Spleen (tissue), 11 donors: ENCODE measurements at regions not wholly inside any gene's neighbourhood (a gene's known extent, or its start where the extent isn't known, plus 50 kb on each side); places are given as distances from the start of the nearest gene placed in this dataset.

Experiments
- DNase-seq: peaks from one replicate; pipeline ENCODE4 v3.0.0-alpha.2; 2020
- H3K27ac ChIP-seq, 8 donors: fragments of 200-600 bp; sonication (generic) in 7 of 8; 1 replicate in 4 of 8; 2 replicates in 4 of 8; pipeline versions ENCODE4 v1.5.0 to v1.8.0; 2016 to 2021; ENCODE audit warnings: inconsistent platforms in 4 of 8, mild to moderate bottlenecking in 4 of 8, moderate library complexity in 1 of 8
- H3K27me3 ChIP-seq, 7 donors: fragments of 200-600 bp; sonication (generic) in 6 of 7; replicated peaks in 1 of 7; 1 replicate in 4 of 7; 2 replicates in 3 of 7; pipeline versions ENCODE4 v1.5.0 to v1.8.0; 2016 to 2021; ENCODE audit warnings: inconsistent platforms in 3 of 7, mild to moderate bottlenecking in 1 of 7
- H3K36me3 ChIP-seq, 6 donors: fragments of 200-600 bp; sonication (generic) in 5 of 6; 1 replicate in 4 of 6; 2 replicates in 2 of 6; pipeline versions ENCODE4 v1.5.0 to v1.8.0; 2016 to 2021; ENCODE audit warnings: inconsistent platforms in 2 of 6
- H3K4me1 ChIP-seq, 6 donors: fragments of 200-600 bp; sonication (generic) in 5 of 6; 1 replicate in 3 of 6; 2 replicates in 3 of 6; pipeline versions ENCODE4 v1.5.0 to v1.8.0; 2016 to 2021; ENCODE audit warnings: inconsistent platforms in 3 of 6
- H3K4me3 ChIP-seq, 8 donors: fragments of 200-600 bp; sonication (generic) in 7 of 8; 1 replicate in 4 of 8; 2 replicates in 4 of 8; pipeline versions ENCODE4 v1.5.0 to v1.8.0; 2016 to 2021; ENCODE audit warnings: inconsistent platforms in 4 of 8, mild to moderate bottlenecking in 4 of 8, moderate library complexity in 2 of 8
- H3K9me3 ChIP-seq, 8 donors: fragments of 200-600 bp; sonication (generic) in 7 of 8; 1 replicate in 4 of 8; 2 replicates in 4 of 8; pipeline versions ENCODE4 v1.5.0 to v1.8.0; 2016 to 2021; ENCODE audit warnings: inconsistent platforms in 4 of 8
- POLR2A ChIP-seq, 3 donors: fragments of 450-650 bp; IDR thresholded peaks; one replicate each; pipeline ENCODE4 v1.5.1; 2017; ENCODE audit warnings: antibody characterized with exemption in 3 of 3, mild to moderate bottlenecking in 1 of 3
- POLR2AphosphoS5 ChIP-seq, 3 donors: sonication (generic); formaldehyde crosslinking; IDR thresholded peaks; one replicate each; pipeline ENCODE4 v1.5.1; 2017; ENCODE audit warnings: antibody characterized with exemption in 3 of 3
- WGBS, 5 donors: extraction: QIAGEN DNeasy Blood & Tissue Kit in 3 of 5; methylation state at CpG; one replicate each; pipeline versions ENCODE4 v1.1.5 to v1.1.7; 2013 to 2018; 5-methylcytosine and 5-hydroxymethylcytosine counted together
- intact Hi-C: fragments of 100-400 bp; cut with DNase I; formaldehyde crosslinking; loops from one replicate; pipeline ENCODE4 v1.15.0; 2023; ENCODE audit warnings: low total_unique reads
- TF ChIP-seq, protein P1 (sequence below), 11 experiments: fragments of 200-600 bp in 7 of 11; fragments of 450-650 bp in 4 of 11; sonication (generic) in 4 of 11; IDR thresholded peaks in 8 of 11; conservative IDR thresholded peaks in 3 of 11; 1 replicate in 7 of 11; 2 replicates in 4 of 11; pipeline versions ENCODE4 v1.4.0 to v1.8.0; 2016 to 2021; ENCODE audit warnings: antibody characterized with exemption in 11 of 11, inconsistent platforms in 4 of 11, mild to moderate bottlenecking in 1 of 11
- donor health status: healthy with polysubstance abuse.
- donor health status: DM: no; HTN: no; CAD: no; lungs with moderate emphysema.
- donor health status: DM: no; HTN: no; CAD: no.
- donor health status: Bipolar disorder and iron deficiency.
- donor health status: healthy.
- donor health status: DM: no; HTN: no; CAD: no.
- donor health status: DM: yes; HTN: yes; CAD: no.

DNA sequence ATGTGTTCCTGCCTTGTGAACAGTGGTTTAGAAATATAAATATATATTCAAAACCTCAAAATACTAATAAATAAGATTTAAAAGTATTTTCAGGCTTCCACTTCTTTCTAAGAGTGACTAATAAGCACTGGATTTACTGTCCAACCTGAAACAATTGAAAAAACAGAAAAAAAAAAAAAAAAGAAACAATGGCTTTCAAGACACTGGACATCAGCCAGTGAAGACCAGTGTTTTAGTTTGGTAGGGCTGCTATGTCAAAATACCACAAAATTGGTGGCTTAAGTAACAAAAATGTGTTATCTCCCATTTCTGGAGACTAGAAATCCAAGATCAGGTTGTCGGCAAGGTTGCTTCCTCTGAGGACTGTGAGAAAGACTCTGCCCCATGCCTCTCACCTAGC is 101.4 kb upstream of the PDE7B start:
- H3K4me3 ChIP-seq, result no peak overlapping the region
- WGBS, 5 donors, result 84 to 100% (median 96%) methylated on average over 1 of the region's 1 CpG
- H3K9me3 ChIP-seq, result no peaks in the 10 kb centered on the region
- DNase-seq, result no peak
- H3K27ac ChIP-seq, result no peak overlapping the region
- H3K4me1 ChIP-seq, result no peaks in the 10 kb centered on the region
- intact Hi-C loops, result no loop called here
- no peaks in the 10 kb centered on the region for H3K27me3 ChIP-seq
- no peaks in the 10 kb centered on the region for H3K36me3 ChIP-seq
- TF ChIP-seq POLR2AphosphoS5 (IDR thresholded peaks at IDR 0.05) (no peak), POLR2A (IDR thresholded peaks at IDR 0.05) (no peak)
- TF ChIP-seq, protein P1, sequence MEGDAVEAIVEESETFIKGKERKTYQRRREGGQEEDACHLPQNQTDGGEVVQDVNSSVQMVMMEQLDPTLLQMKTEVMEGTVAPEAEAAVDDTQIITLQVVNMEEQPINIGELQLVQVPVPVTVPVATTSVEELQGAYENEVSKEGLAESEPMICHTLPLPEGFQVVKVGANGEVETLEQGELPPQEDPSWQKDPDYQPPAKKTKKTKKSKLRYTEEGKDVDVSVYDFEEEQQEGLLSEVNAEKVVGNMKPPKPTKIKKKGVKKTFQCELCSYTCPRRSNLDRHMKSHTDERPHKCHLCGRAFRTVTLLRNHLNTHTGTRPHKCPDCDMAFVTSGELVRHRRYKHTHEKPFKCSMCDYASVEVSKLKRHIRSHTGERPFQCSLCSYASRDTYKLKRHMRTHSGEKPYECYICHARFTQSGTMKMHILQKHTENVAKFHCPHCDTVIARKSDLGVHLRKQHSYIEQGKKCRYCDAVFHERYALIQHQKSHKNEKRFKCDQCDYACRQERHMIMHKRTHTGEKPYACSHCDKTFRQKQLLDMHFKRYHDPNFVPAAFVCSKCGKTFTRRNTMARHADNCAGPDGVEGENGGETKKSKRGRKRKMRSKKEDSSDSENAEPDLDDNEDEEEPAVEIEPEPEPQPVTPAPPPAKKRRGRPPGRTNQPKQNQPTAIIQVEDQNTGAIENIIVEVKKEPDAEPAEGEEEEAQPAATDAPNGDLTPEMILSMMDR (IDR thresholded peaks at IDR 0.05 in 8 of 11, conservative IDR thresholded peaks at IDR 0.05 in 3 of 11), result no peak

DNA sequence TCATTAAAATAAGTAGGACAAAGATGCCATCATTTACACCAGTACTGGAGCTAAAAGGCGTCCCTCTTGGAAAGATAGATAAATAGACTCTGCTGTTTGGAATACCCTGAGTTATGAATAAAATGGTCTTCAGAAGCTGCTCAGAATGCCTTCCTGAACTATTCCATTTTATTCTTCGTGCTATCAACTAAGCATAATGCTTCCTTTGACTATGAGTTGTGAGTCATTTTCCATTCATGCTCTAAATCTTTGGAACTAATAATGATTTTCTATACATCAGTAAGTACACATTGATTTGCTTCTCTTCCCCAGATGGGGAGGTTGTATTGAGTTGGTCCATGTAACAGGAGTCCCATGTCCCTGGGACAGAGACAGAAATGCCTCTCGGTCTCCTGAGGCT is 98.3 kb upstream of the PDE7B start:
- DNase-seq, result no peak
- no peaks in the 10 kb centered on the region for H3K4me1 ChIP-seq
- H3K36me3 ChIP-seq, result no peaks in the 10 kb centered on the region
- no peak overlapping the region for H3K4me3 ChIP-seq
- intact Hi-C loops, result no loop called here
- no peak for TF ChIP-seq POLR2A (IDR thresholded peaks at IDR 0.05)
- TF ChIP-seq, protein P1 (IDR thresholded peaks at IDR 0.05 in 8 of 11, conservative IDR thresholded peaks at IDR 0.05 in 3 of 11), result no peak
- WGBS, 5 donors, result 80 to 88% (median 87%) methylated on average over 3 of the region's 3 CpGs
- no peaks in the 10 kb centered on the region for H3K9me3 ChIP-seq
- H3K27me3 ChIP-seq, result no peaks in the 10 kb centered on the region
- no peak overlapping the region for H3K27ac ChIP-seq

DNA sequence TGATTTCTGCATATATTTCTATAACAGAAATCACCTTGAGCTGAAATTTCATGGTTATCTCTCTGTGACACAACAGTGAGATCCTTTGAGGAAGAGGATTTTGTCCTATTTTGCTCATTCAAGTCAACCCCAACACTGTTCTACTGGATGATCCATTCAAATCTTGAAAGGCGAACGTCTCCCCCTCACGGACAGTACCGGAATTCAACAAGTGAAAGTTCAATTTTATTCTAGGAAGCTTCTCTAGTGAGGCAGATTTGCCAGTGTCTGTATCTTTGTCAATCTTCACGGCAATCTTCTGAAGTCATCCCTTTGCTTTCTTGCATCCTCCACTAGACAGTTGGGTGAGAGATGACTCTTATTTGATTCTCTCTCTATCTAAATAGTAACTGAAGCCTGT is 91.7 kb upstream of the PDE7B start:
- intact Hi-C loops, result no loop called here
- WGBS, 5 donors, result 69 to 93% (median 85%) methylated on average over 5 of the region's 5 CpGs
- peaks cover 0 to 10% (median 2%) of the 10 kb centered on the region in 8 donors for H3K9me3 ChIP-seq
- no peaks in the 10 kb centered on the region for H3K4me1 ChIP-seq
- no peak overlapping the region for H3K27ac ChIP-seq
- no peak overlapping the region for H3K4me3 ChIP-seq
- TF ChIP-seq POLR2AphosphoS5 (IDR thresholded peaks at IDR 0.05) (no peak), POLR2A (IDR thresholded peaks at IDR 0.05) (no peak)
- TF ChIP-seq, protein P1 (IDR thresholded peaks at IDR 0.05 in 8 of 11, conservative IDR thresholded peaks at IDR 0.05 in 3 of 11), result no peak
- H3K36me3 ChIP-seq, result no peaks in the 10 kb centered on the region
- no peak for DNase-seq
- no peaks in the 10 kb centered on the region for H3K27me3 ChIP-seq

DNA sequence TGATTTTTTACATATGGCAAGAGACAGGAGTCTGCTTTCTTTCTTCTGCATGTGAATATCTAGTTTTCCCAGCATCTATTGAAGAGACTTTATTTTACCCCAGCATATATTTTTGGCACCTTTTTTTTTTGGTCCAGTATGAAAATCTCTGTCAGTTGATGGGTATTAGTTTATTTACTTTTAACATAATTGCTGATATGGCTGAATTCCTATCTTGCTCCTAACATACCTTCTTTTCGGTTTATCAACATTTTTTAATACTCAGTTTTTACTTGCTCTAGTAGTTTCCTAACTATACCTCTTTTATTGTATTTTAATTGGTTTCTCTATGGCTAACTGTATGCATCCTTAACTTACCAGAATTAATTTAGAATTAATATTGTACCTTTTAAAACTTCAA is 77.5 kb upstream of the PDE7B start:
- no peaks in the 10 kb centered on the region for H3K36me3 ChIP-seq
- no peak overlapping the region for H3K27ac ChIP-seq
- no peaks in the 10 kb centered on the region for H3K4me1 ChIP-seq
- no peaks in the 10 kb centered on the region for H3K27me3 ChIP-seq
- TF ChIP-seq, protein P1 (IDR thresholded peaks at IDR 0.05 in 8 of 11, conservative IDR thresholded peaks at IDR 0.05 in 3 of 11), result no peak
- TF ChIP-seq POLR2AphosphoS5 (IDR thresholded peaks at IDR 0.05), result no peak
- TF ChIP-seq POLR2A (IDR thresholded peaks at IDR 0.05), result no peak
- H3K9me3 ChIP-seq, result no peaks in the 10 kb centered on the region
- no peak for DNase-seq
- WGBS, 5 donors, result 89 to 95% (median 93%) methylated on average over 1 of the region's 1 CpG
- intact Hi-C loops, result no loop called here
- H3K4me3 ChIP-seq, result no peak overlapping the region
